Fibroblast of lung (primary cell): ENCODE measurements at regions not wholly inside any gene's neighbourhood (a gene's known extent, or its start where the extent isn't known, plus 50 kb on each side); places are given as distances from the start of the nearest gene placed in this dataset.

Source experiments
- DNase-seq, 2 donors: peaks; one replicate each; pipeline versions ENCODE4 v3.0.0 to v3.0.0-alpha.2; 2010; ENCODE audit warnings: low read depth in 2 of 2
- H2AFZ ChIP-seq: 2 replicates; pipeline ENCODE4 v1.5.1; 2012; ENCODE audit warnings: low read length, control low read depth, inconsistent platforms
- H3K27ac ChIP-seq: 2 replicates; pipeline ENCODE4 v1.5.1; 2011; ENCODE audit warnings: low read length, control low read depth; ENCODE audit not compliant: insufficient read depth
- H3K27me3 ChIP-seq: 2 replicates; pipeline ENCODE4 v1.5.1; 2011; ENCODE audit warnings: mild to moderate bottlenecking, low read length; ENCODE audit not compliant: control insufficient read depth, insufficient read depth
- H3K36me3 ChIP-seq: 2 replicates; pipeline ENCODE4 v1.5.1; 2011; ENCODE audit warnings: low read length; ENCODE audit not compliant: control insufficient read depth, insufficient read depth
- H3K4me1 ChIP-seq: 2 replicates; pipeline ENCODE4 v1.5.1; 2011; ENCODE audit warnings: low read length; ENCODE audit not compliant: control insufficient read depth, insufficient read depth; ENCODE audit errors: extremely low read depth
- H3K4me2 ChIP-seq: 2 replicates; pipeline ENCODE4 v1.5.1; 2011; ENCODE audit warnings: low read length, control low read depth; ENCODE audit not compliant: insufficient read depth; ENCODE audit errors: extremely low read depth
- H3K4me3 ChIP-seq, 4 experiments: fragments of 200-600 bp in 1 of 4; sonication (generic) in 1 of 4; replicated peaks in 1 of 4; 2 replicates each; pipeline ENCODE4 v1.5.1; 2011 to 2016; ENCODE audit warnings: low read length in 4 of 4, low read depth in 3 of 4, mild to moderate bottlenecking in 3 of 4, control low read depth in 2 of 4, inconsistent platforms in 1 of 4, mixed read lengths in 1 of 4; ENCODE audit not compliant: insufficient read depth in 1 of 4; ENCODE audit errors: control extremely low read depth in 1 of 4
- H3K79me2 ChIP-seq: 2 replicates; pipeline ENCODE4 v1.5.1; 2012; ENCODE audit warnings: mild to moderate bottlenecking, low read length, inconsistent platforms; ENCODE audit not compliant: control insufficient read depth, insufficient read depth
- H3K9ac ChIP-seq: 2 replicates; pipeline ENCODE4 v1.5.1; 2011; ENCODE audit warnings: mild to moderate bottlenecking, low read length, control low read depth; ENCODE audit not compliant: insufficient read depth
- H3K9me3 ChIP-seq: 2 replicates; pipeline ENCODE4 v1.5.1; 2012; ENCODE audit warnings: low read depth, low read length; ENCODE audit not compliant: control insufficient read depth, insufficient read depth
- H4K20me1 ChIP-seq: 2 replicates; pipeline ENCODE4 v1.5.1; 2011; ENCODE audit warnings: low read length; ENCODE audit not compliant: control insufficient read depth, insufficient read depth; ENCODE audit errors: extremely low read depth
- CTCF ChIP-seq, 2 donors: IDR thresholded peaks in 1 of 2; conservative IDR thresholded peaks in 1 of 2; 1 replicate in 1 of 2; 2 replicates in 1 of 2; pipeline ENCODE4 v1.5.1; 2011 to 2012; ENCODE audit warnings: low read length in 2 of 2, control low read depth in 1 of 2, inconsistent platforms in 1 of 2, low read depth in 1 of 2, mild to moderate bottlenecking in 1 of 2
- EZH2 ChIP-seq: IDR thresholded peaks from 2 replicates; pipeline ENCODE4 v1.5.1; 2012; ENCODE audit warnings: low read length, control low read depth, mild to moderate bottlenecking; ENCODE audit errors: missing control alignments

GRCh38 chr5:33310451-33310850 lies 130.3 kb upstream of the TARS1 start:
- TF ChIP-seq EZH2 (no peak), CTCF (conservative IDR thresholded peaks at IDR 0.05 in 1 of 2, IDR thresholded peaks at IDR 0.05 in 1 of 2; ENCODE audit: low read depth in 1 of 2, low read length in 2 of 2) (no peak)
- Histone ChIP-seq H3K4me1 (peaks cover 21% of the 10 kb centered on the region), H3K4me2 (no peak overlapping the region), H4K20me1 (no peaks in the 10 kb centered on the region), H3K27ac (peak overlapping the region; percentile 78), H3K79me2 (no peaks in the 10 kb centered on the region), H3K9me3 (no peaks in the 10 kb centered on the region), H3K36me3 (no peaks in the 10 kb centered on the region), H2AFZ (no peak overlapping the region), H3K27me3 (no peaks in the 10 kb centered on the region), H3K9ac (no peak overlapping the region), H3K4me3 (no peak overlapping the region)
- DNase-seq, result peak; percentile 80 to 94

- DNase-seq, result peak; percentile 93 to 99
- Histone ChIP-seq H3K9ac (no peak overlapping the region), H4K20me1 (no peaks in the 10 kb centered on the region), H3K4me1 (peaks cover 19% of the 10 kb centered on the region), H3K79me2 (no peaks in the 10 kb centered on the region), H3K4me2 (peak overlapping the region; percentile 29), H3K27ac (peak overlapping the region; percentile 78), H3K9me3 (no peaks in the 10 kb centered on the region), H3K36me3 (no peaks in the 10 kb centered on the region), H2AFZ (no peak overlapping the region), H3K4me3 (no peak overlapping the region), H3K27me3 (no peaks in the 10 kb centered on the region)
- TF ChIP-seq CTCF (conservative IDR thresholded peaks at IDR 0.05 in 1 of 2, IDR thresholded peaks at IDR 0.05 in 1 of 2; ENCODE audit: low read depth in 1 of 2, low read length in 2 of 2), result no peak
- TF ChIP-seq EZH2, result no peak
These were observed 128.9 kb upstream of the TARS1 start for GRCh38 chr5:33311893-33312292.

- no peak overlapping the region for H3K9ac ChIP-seq
- no peaks in the 10 kb centered on the region for H3K36me3 ChIP-seq
- H3K27me3 ChIP-seq, result no peaks in the 10 kb centered on the region
- no peak overlapping the region for H3K4me2 ChIP-seq
- H3K4me3 ChIP-seq, result no peak overlapping the region
- no peaks in the 10 kb centered on the region for H3K79me2 ChIP-seq
- no peaks in the 10 kb centered on the region for H4K20me1 ChIP-seq
- DNase-seq, result peak; percentile 97
- H2AFZ ChIP-seq, result no peak overlapping the region
- H3K9me3 ChIP-seq, result no peaks in the 10 kb centered on the region
- peaks cover 18% of the 10 kb centered on the region for H3K4me1 ChIP-seq
- TF ChIP-seq CTCF (conservative IDR thresholded peaks at IDR 0.05 in 1 of 2, IDR thresholded peaks at IDR 0.05 in 1 of 2; ENCODE audit: low read depth in 1 of 2, low read length in 2 of 2), result no peak
- TF ChIP-seq EZH2, result no peak
- peak overlapping the region; percentile 78 for H3K27ac ChIP-seq
These were observed 127.9 kb upstream of the TARS1 start for GRCh38 chr5:33312571-33313549.
